IPS-18c (cell line): ENCODE measurements at regions not wholly inside any gene's neighbourhood (a gene's known extent, or its start where the extent isn't known, plus 50 kb on each side); places are given as distances from the start of the nearest gene placed in this dataset.

Source experiments
- H3K4me3 ChIP-seq: 2 replicates; pipeline ENCODE4 v1.7.0; 2013; ENCODE audit warnings: low read depth, mild to moderate bottlenecking, low read length, moderate library complexity; ENCODE audit not compliant: insufficient read depth
- H3K9me3 ChIP-seq: one replicate; pipeline ENCODE4 v1.6.1; 2013; ENCODE audit warnings: mild to moderate bottlenecking, low read length, moderate library complexity; ENCODE audit not compliant: control insufficient read depth, insufficient read depth

GRCh38 chr18:41145516-41145915, 809.5 kb upstream of the PIK3C3 start:
- Histone ChIP-seq H3K9me3 (no peaks in the 10 kb centered on the region), H3K4me3 (no peak overlapping the region)

DNA sequence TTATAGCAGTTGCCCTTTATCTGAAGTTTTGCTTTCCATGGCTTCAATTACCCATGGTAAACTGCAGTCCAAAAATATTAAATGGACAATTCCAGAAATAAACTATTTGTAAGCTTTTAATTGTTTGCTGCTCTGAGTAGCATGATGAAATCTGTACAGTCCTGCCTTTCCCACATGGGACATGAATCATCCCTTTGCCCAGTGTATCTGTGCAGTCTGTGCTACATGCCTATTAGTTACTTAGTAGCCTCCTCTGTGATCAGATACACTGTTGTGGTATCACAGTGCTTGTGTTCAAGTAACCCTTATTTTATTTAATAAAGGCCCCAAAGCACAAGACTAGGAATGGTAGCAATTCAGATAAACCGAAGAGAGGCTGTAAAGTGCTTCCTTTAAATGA, 810.6 kb upstream of the PIK3C3 start:
- no peaks in the 10 kb centered on the region for H3K9me3 ChIP-seq
- H3K4me3 ChIP-seq = no peak overlapping the region

DNA sequence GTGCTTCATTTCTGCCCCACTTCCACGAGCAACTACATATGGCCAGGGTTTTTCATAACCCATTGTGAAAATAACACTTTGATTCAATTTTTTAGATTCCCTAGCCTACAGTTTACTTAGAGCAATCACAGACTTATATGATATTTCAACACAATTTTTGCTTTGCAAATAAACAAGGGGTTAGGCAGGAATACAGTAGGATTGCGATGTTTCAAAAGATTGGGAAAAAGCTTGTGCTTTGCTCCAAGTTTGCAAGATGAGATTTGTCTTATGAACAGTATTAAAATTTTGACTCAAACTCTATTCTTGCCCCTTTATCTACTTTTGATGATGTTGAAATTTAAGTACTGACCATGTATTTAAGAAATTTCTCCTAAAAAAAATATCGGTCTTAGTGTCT, 814.5 kb upstream of the PIK3C3 start:
- Histone ChIP-seq H3K4me3 (no peak overlapping the region), H3K9me3 (no peaks in the 10 kb centered on the region)

DNA sequence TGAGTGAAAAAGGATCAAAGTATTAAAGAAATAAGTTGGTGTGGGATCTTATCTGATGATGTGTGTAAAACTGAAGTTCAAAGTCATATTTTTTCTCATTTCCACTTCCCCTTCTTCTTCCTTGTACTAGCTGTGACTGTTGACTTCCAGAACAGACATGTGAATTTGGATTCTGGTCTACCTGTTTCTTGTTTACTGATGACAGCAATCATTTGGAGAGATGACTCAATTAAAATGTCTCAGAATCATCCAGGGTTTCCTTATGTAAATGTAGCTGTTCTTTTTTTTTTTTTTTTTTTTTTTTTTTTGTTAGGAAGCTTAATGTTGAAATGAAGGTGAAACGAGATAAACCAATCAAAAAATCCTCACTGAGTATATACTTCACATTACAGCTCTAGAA, 819.9 kb upstream of the PIK3C3 start:
- H3K4me3 ChIP-seq = no peak overlapping the region
- no peaks in the 10 kb centered on the region for H3K9me3 ChIP-seq

- H3K9me3 ChIP-seq = no peaks in the 10 kb centered on the region
These were observed 820.6 kb upstream of the PIK3C3 start for GRCh38 chr18:41134426-41134825.

GRCh38 chr18:41131050-41131449, 824.0 kb upstream of the PIK3C3 start:
- Histone ChIP-seq H3K9me3 (no peaks in the 10 kb centered on the region), H3K4me3 (no peak overlapping the region)

More at GRCh38 chr18:41134426-41134825, 820.6 kb upstream of the PIK3C3 start:
- no peak overlapping the region for H3K4me3 ChIP-seq

DNA sequence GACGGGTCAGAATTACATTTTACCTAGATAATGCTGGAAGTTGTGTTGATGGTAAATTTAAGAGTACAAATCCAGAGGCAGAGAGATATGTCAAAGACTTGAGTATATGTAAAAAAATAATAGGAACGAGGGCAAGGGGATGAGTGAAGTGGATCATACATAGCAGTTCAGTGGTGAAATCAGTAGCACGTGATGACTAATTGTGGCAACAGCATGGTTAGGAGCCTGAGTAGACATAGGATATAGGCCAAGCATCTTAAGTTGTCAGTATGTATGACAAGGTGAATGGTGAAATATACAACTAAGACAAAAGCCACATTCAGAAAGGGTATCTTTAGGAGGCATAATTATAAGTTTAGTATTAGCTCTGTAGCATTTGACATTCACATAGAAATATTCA, 826.5 kb upstream of the PIK3C3 start:
- no peaks in the 10 kb centered on the region for H3K9me3 ChIP-seq
- H3K4me3 ChIP-seq = no peak overlapping the region

- Histone ChIP-seq H3K9me3 (no peaks in the 10 kb centered on the region), H3K4me3 (no peak overlapping the region)
These were observed 826.9 kb upstream of the PIK3C3 start for GRCh38 chr18:41128126-41128525.

- H3K9me3 ChIP-seq = no peaks in the 10 kb centered on the region
- H3K4me3 ChIP-seq = no peak overlapping the region
These were observed 828.3 kb upstream of the PIK3C3 start for GRCh38 chr18:41126541-41127235.

- no peaks in the 10 kb centered on the region for H3K9me3 ChIP-seq
- no peak overlapping the region for H3K4me3 ChIP-seq
These were observed 833.8 kb upstream of the PIK3C3 start for GRCh38 chr18:41121116-41121826.

GRCh38 chr18:41119031-41119430, 836.0 kb upstream of the PIK3C3 start:
- Histone ChIP-seq H3K9me3 (no peaks in the 10 kb centered on the region), H3K4me3 (no peak overlapping the region)

- no peak overlapping the region for H3K4me3 ChIP-seq
- H3K9me3 ChIP-seq = no peaks in the 10 kb centered on the region
These were observed 841.0 kb upstream of the PIK3C3 start for GRCh38 chr18:41113885-41114482.

GRCh38 chr18:41099451-41099850, 855.6 kb upstream of the PIK3C3 start:
- Histone ChIP-seq H3K9me3 (no peaks in the 10 kb centered on the region), H3K4me3 (no peak overlapping the region)

DNA sequence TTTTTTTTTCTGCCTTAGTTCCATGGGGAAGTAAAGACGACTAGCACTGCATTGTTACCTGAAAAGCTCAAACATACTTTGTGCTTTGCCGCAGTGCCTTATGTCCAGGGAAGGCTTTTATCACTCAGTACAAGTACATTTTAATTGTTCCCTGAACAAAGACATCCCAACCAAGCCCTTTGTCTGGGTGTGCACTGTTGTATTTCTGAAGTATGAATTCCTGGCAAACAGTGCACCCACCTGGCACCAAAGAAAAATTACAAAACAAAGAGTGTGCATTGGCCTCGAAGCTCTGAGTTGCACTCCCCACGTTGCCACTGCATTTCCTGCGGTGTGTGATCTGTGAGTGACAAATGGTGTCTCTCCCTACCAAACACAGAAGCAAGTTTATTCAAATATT, 858.5 kb upstream of the PIK3C3 start:
- Histone ChIP-seq H3K9me3 (no peaks in the 10 kb centered on the region), H3K4me3 (no peak overlapping the region)

GRCh38 chr18:41077076-41077475, 878.0 kb upstream of the PIK3C3 start:
- H3K4me3 ChIP-seq = no peak overlapping the region
- no peaks in the 10 kb centered on the region for H3K9me3 ChIP-seq

- H3K4me3 ChIP-seq = no peak overlapping the region
- H3K9me3 ChIP-seq = no peaks in the 10 kb centered on the region
These were observed 879.8 kb upstream of the PIK3C3 start for GRCh38 chr18:41075212-41075611.

DNA sequence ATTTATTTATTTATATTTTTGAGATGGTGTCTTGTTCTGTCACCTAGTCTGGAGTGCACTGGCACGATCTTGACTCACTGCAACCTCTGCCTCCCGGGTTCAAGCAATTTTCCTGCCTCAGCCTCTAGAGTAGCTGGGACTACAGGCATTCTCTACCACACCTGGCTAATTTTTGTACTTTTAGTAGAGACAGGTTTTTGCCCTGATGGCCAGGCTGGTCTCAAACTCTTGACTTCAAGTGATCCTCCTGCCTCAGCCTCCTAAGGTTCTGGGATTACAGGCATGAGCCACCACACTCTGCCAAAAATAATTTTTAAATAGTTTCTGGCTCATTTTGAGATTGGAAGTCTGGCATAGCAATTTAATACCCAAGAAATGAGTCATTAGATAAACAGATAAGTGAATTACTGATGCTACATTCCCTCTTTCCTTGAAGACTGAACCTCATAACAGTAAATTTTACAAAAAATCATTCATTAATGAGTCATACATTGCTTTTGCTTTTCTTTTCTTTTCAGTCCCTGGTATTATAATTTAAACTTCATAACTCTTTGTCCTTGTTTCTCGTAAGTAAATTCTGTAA, 881.6 kb upstream of the PIK3C3 start:
- H3K4me3 ChIP-seq = no peak overlapping the region
- no peaks in the 10 kb centered on the region for H3K9me3 ChIP-seq

GRCh38 chr18:41072946-41073345, 882.1 kb upstream of the PIK3C3 start:
- H3K9me3 ChIP-seq = no peaks in the 10 kb centered on the region
- H3K4me3 ChIP-seq = no peak overlapping the region
